Lower lobe of right lung (tissue), 2 donors: ENCODE measurements at regions not wholly inside any gene's neighbourhood (a gene's known extent, or its start where the extent isn't known, plus 50 kb on each side); places are given as distances from the start of the nearest gene placed in this dataset.

Source experiments
- ATAC-seq, 2 donors: fragments of 200-7000 bp; cut with Tn5 transposase; one replicate each; pipeline ENCODE4 v1.9.1; 2020 to 2022; ENCODE audit warnings: mild to moderate bottlenecking in 2 of 2, moderate library complexity in 2 of 2
- DNase-seq: peaks from one replicate; pipeline ENCODE4 v3.0.0-alpha.2; 2020
- H3K27ac ChIP-seq: fragments of 200-600 bp; one replicate; pipeline ENCODE4 v1.8.0; 2022
- H3K27me3 ChIP-seq: fragments of 200-600 bp; one replicate; pipeline ENCODE4 v1.8.0; 2022; ENCODE audit warnings: low read depth
- H3K36me3 ChIP-seq: fragments of 200-600 bp; one replicate; pipeline ENCODE4 v1.8.0; 2022; ENCODE audit warnings: mild to moderate bottlenecking
- H3K4me1 ChIP-seq: fragments of 200-600 bp; one replicate; pipeline ENCODE4 v1.8.0; 2022
- H3K4me3 ChIP-seq: fragments of 200-600 bp; one replicate; pipeline ENCODE4 v1.8.0; 2022; ENCODE audit warnings: mild to moderate bottlenecking
- H3K9me3 ChIP-seq: fragments of 200-600 bp; one replicate; pipeline ENCODE4 v1.8.0; 2022
- CTCF ChIP-seq: fragments of 200-600 bp; IDR thresholded peaks from one replicate; pipeline ENCODE4 v1.8.0; 2022; ENCODE audit warnings: antibody characterized with exemption, mild to moderate bottlenecking
- intact Hi-C: fragments of 100-400 bp; cut with DNase I; formaldehyde crosslinking; loops from one replicate; pipeline ENCODE4 v1.11.0; 2022
- donor health status: DM: no; HTN: yes; CAD: no; lungs with severe emphysema.

- no peaks in the 10 kb centered on the region for H3K4me1 ChIP-seq
- H3K27ac ChIP-seq, result no peak overlapping the region
- DNase-seq (no peak), ATAC-seq (no peak)
- TF ChIP-seq CTCF, result no peak
- H3K36me3 ChIP-seq, result no peaks in the 10 kb centered on the region
- H3K9me3 ChIP-seq, result no peaks in the 10 kb centered on the region
- intact Hi-C loops, result no loop called here
- H3K4me3 ChIP-seq, result no peak overlapping the region
- peaks cover 14% of the 10 kb centered on the region for H3K27me3 ChIP-seq
These were observed 62.0 kb upstream of the NECTIN1 start for GRCh38 chr11:119791047-119791446.

- peak; percentile 22 for DNase-seq
- no peak overlapping the region for H3K4me3 ChIP-seq
These were observed 61.5 kb upstream of the NECTIN1 start for GRCh38 chr11:119790476-119790875.

GRCh38 chr11:119789766-119790407, 60.9 kb upstream of the NECTIN1 start:
- Histone ChIP-seq H3K9me3 (no peaks in the 10 kb centered on the region), H3K4me1 (no peaks in the 10 kb centered on the region), H3K27me3 (peaks cover 14% of the 10 kb centered on the region), H3K4me3 (no peak overlapping the region), H3K27ac (no peak overlapping the region), H3K36me3 (no peaks in the 10 kb centered on the region)
- no peak for TF ChIP-seq CTCF
- DNase-seq (peak; percentile 25), ATAC-seq (no peak)
- intact Hi-C loops, result no loop called here

More at GRCh38 chr11:119790476-119790875, 61.5 kb upstream of the NECTIN1 start:
- ATAC-seq, result no peak
- no peak overlapping the region for H3K27ac ChIP-seq
- no peak for TF ChIP-seq CTCF
- intact Hi-C loops, result no loop called here
- no peaks in the 10 kb centered on the region for H3K36me3 ChIP-seq
- H3K4me1 ChIP-seq, result no peaks in the 10 kb centered on the region
- H3K9me3 ChIP-seq, result no peaks in the 10 kb centered on the region
- peaks cover 14% of the 10 kb centered on the region for H3K27me3 ChIP-seq

GRCh38 chr11:119788911-119789560, 60.0 kb upstream of the NECTIN1 start:
- H3K27me3 ChIP-seq, result peaks cover 10% of the 10 kb centered on the region
- peak; percentile 24 for DNase-seq
- TF ChIP-seq CTCF, result no peak
- no peak for ATAC-seq
- no peaks in the 10 kb centered on the region for H3K9me3 ChIP-seq
- no peaks in the 10 kb centered on the region for H3K36me3 ChIP-seq
- intact Hi-C loops, result no loop called here
- no peaks in the 10 kb centered on the region for H3K4me1 ChIP-seq
- H3K4me3 ChIP-seq, result no peak overlapping the region
- H3K27ac ChIP-seq, result no peak overlapping the region

- Histone ChIP-seq H3K4me1 (no peaks in the 10 kb centered on the region), H3K27ac (no peak overlapping the region), H3K4me3 (no peak overlapping the region), H3K9me3 (no peaks in the 10 kb centered on the region), H3K27me3 (peaks cover 10% of the 10 kb centered on the region), H3K36me3 (no peaks in the 10 kb centered on the region)
- intact Hi-C loops, result no loop called here
- ATAC-seq, result no peak
- no peak for TF ChIP-seq CTCF
- peak; percentile 36 for DNase-seq
These were observed 59.3 kb upstream of the NECTIN1 start for GRCh38 chr11:119788096-119788883.
